ENCODE measurements at regions not wholly inside any gene's neighbourhood (a gene's known extent, or its start where the extent isn't known, plus 50 kb on each side); places are given as distances from the start of the nearest gene placed in this dataset.

DNA sequence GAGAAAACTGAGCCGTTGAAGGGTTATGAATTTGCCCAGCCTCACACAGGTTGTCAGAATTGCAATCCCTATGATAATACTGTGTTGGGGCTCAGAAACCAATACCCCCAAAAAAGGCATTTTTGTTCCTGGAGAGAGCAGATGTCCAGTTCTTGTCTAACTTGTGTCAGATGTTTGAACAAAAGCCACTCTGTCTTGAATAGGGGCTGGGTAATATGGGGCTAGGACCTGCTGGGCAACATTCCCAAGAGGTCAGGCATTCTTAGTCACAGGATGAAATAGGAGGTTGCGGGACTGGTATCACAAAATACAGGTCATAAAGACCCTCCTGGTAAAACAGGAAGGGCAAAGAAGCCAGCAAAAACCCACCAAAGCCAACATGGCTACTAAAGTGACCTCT is 482.1 kb downstream of the IPMK start:
- Histone ChIP-seq H3K9ac (ENCODE audit: low read length) (no peak overlapping the region), H3K4me1 (ENCODE audit: control insufficient read depth, insufficient read depth, low read length) (no peaks in the 10 kb centered on the region)

DNA sequence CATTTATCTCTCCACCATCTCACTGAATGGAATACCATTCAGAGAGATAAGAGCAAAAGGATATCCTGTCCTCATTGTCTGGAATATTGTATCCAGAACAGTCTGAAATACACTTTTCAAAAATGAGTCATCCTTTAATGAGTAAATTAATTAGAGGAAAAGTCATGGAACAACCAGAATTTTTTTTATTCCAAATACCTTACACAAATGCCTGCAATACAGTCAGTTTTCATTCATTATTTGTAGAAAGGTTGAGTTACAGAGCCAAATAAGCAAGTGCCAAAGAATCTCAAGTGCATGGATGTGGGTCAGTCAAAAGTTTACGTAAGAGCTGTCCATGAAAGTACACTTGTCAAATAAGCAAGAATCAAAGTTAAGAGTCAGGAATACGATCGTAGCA is 482.6 kb downstream of the IPMK start:
- no peaks in the 10 kb centered on the region for H3K27me3 ChIP-seq (ENCODE audit: control insufficient read depth, insufficient read depth, low read length)
- no peak overlapping the region for H3K27ac ChIP-seq (ENCODE audit: low read depth, low read length)
- H3K4me1 ChIP-seq (ENCODE audit: control insufficient read depth, insufficient read depth, low read length) = no peaks in the 10 kb centered on the region
- no peak overlapping the region for H3K4me3 ChIP-seq (ENCODE audit: low read length)
- no peak overlapping the region for H3K9ac ChIP-seq (ENCODE audit: low read length)
- no peaks in the 10 kb centered on the region for H3K36me3 ChIP-seq (ENCODE audit: control insufficient read depth, insufficient read depth, low read length)

More for the DNA sequence above, 482.1 kb downstream of the IPMK start:
- H3K27me3 ChIP-seq (ENCODE audit: control insufficient read depth, insufficient read depth, low read length) = no peaks in the 10 kb centered on the region
- no peaks in the 10 kb centered on the region for H3K36me3 ChIP-seq (ENCODE audit: control insufficient read depth, insufficient read depth, low read length)
- no peak overlapping the region for H3K4me3 ChIP-seq (ENCODE audit: low read length)
- no peak overlapping the region for H3K27ac ChIP-seq (ENCODE audit: low read depth, low read length)

DNA sequence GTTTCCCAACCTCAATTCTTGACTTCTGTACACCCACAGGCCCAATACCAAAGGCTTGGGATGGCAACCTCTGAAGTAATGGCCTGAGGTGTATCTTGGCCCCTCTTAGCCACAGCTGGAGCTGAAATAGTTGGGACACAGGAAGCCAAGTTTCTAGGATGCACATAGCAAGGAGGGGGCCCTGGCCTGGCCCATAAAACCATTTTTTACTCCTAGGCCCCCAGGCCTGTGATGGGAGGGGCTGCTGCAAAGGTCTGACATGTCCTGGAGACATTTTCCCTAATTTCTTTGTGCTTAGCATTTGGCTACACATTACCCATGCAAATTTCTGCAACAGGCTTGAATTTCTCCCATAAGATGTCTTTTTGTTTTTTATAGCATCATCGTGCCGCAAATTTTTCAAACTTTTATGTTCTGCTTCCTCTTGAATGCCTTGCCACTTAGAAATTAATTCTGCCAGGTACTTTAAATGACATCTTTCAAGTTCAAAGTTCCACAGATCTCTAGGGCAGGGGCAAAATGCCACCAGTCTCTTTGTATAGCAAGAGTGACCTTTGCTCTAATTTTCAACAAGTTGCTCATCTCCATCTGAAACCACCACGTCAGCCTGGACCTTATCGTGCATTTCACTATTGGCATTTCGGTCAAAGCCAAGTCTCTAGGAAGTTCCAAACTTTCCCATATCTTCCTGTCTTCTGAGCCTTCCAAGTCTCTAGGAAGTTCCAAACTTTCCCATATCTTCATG is 490.8 kb downstream of the IPMK start:
- no peak overlapping the region for H3K4me3 ChIP-seq (ENCODE audit: low read length)
- no peaks in the 10 kb centered on the region for H3K4me1 ChIP-seq (ENCODE audit: control insufficient read depth, insufficient read depth, low read length)
- H3K27me3 ChIP-seq (ENCODE audit: control insufficient read depth, insufficient read depth, low read length) = no peaks in the 10 kb centered on the region
- H3K27ac ChIP-seq (ENCODE audit: low read depth, low read length) = no peak overlapping the region
- no peak overlapping the region for H3K9ac ChIP-seq (ENCODE audit: low read length)
- H3K36me3 ChIP-seq (ENCODE audit: control insufficient read depth, insufficient read depth, low read length) = no peaks in the 10 kb centered on the region

GRCh38 chr10:57775250-57775649 is 492.4 kb downstream of the IPMK start:
- Histone ChIP-seq H3K4me1 (ENCODE audit: control insufficient read depth, insufficient read depth, low read length) (no peaks in the 10 kb centered on the region), H3K27ac (ENCODE audit: low read depth, low read length) (no peak overlapping the region), H3K27me3 (ENCODE audit: control insufficient read depth, insufficient read depth, low read length) (no peaks in the 10 kb centered on the region), H3K4me3 (ENCODE audit: low read length) (no peak overlapping the region), H3K36me3 (ENCODE audit: control insufficient read depth, insufficient read depth, low read length) (no peaks in the 10 kb centered on the region), H3K9ac (ENCODE audit: low read length) (no peak overlapping the region)

- Histone ChIP-seq H3K9ac (ENCODE audit: low read length) (no peak overlapping the region), H3K36me3 (ENCODE audit: control insufficient read depth, insufficient read depth, low read length) (no peaks in the 10 kb centered on the region), H3K27me3 (ENCODE audit: control insufficient read depth, insufficient read depth, low read length) (no peaks in the 10 kb centered on the region), H3K4me3 (ENCODE audit: low read length) (no peak overlapping the region), H3K4me1 (ENCODE audit: control insufficient read depth, insufficient read depth, low read length) (no peaks in the 10 kb centered on the region), H3K27ac (ENCODE audit: low read depth, low read length) (no peak overlapping the region)
These were observed 498.4 kb downstream of the IPMK start for GRCh38 chr10:57769298-57769697.

- H3K4me1 ChIP-seq (ENCODE audit: control insufficient read depth, insufficient read depth, low read length) = no peaks in the 10 kb centered on the region
- no peaks in the 10 kb centered on the region for H3K36me3 ChIP-seq (ENCODE audit: control insufficient read depth, insufficient read depth, low read length)
- no peak overlapping the region for H3K4me3 ChIP-seq (ENCODE audit: low read length)
- no peak overlapping the region for H3K9ac ChIP-seq (ENCODE audit: low read length)
- no peak overlapping the region for H3K27ac ChIP-seq (ENCODE audit: low read depth, low read length)
- no peaks in the 10 kb centered on the region for H3K27me3 ChIP-seq (ENCODE audit: control insufficient read depth, insufficient read depth, low read length)
These were observed 507.9 kb downstream of the IPMK start for GRCh38 chr10:57759777-57760176.

DNA sequence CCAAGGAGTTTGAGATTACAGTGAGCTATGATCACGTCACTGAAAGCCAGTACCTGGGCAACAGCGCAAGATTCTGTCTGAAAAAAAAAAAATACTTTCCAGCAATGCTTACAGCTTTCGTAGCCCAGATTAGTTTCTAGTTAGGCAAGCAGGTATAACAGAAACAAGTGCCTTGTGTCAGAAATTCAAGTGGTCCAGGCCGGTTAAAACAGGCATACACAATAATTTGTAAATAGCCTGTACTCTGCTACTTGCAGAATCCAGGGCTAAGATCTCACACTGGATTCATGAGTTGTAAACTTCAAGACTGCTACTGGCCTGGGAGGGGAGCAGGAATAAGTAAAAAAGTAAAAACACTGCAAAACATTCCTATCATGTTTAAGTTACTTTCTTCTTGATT is 512.9 kb downstream of the IPMK start:
- no peak overlapping the region for H3K27ac ChIP-seq (ENCODE audit: low read depth, low read length)
- H3K9ac ChIP-seq (ENCODE audit: low read length) = no peak overlapping the region
- no peaks in the 10 kb centered on the region for H3K27me3 ChIP-seq (ENCODE audit: control insufficient read depth, insufficient read depth, low read length)
- H3K4me1 ChIP-seq (ENCODE audit: control insufficient read depth, insufficient read depth, low read length) = no peaks in the 10 kb centered on the region
- H3K36me3 ChIP-seq (ENCODE audit: control insufficient read depth, insufficient read depth, low read length) = no peaks in the 10 kb centered on the region
- no peak overlapping the region for H3K4me3 ChIP-seq (ENCODE audit: low read length)

DNA sequence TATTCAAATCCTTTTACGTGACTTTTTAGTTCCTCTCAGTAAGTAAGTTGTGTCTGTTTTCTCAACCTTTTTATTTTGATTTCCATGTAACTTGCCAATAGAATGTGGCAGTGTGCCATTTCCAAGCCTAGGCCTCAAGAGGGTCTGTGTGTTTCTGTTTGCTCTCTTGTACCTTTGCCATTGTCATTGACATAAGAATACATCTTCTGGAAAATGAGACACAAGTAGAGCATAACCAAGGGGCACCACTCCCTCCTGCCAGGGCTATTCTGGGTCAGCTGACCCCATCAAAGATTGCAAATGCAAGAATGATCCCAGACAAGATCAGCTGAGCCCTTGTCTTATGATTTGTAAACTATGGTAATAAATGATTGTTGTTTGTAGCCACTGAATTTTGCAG is 524.0 kb downstream of the IPMK start:
- no peaks in the 10 kb centered on the region for H3K27me3 ChIP-seq (ENCODE audit: control insufficient read depth, insufficient read depth, low read length)
- no peak overlapping the region for H3K9ac ChIP-seq (ENCODE audit: low read length)
- H3K27ac ChIP-seq (ENCODE audit: low read depth, low read length) = no peak overlapping the region
- no peaks in the 10 kb centered on the region for H3K36me3 ChIP-seq (ENCODE audit: control insufficient read depth, insufficient read depth, low read length)
- no peak overlapping the region for H3K4me3 ChIP-seq (ENCODE audit: low read length)
- H3K4me1 ChIP-seq (ENCODE audit: control insufficient read depth, insufficient read depth, low read length) = no peaks in the 10 kb centered on the region

DNA sequence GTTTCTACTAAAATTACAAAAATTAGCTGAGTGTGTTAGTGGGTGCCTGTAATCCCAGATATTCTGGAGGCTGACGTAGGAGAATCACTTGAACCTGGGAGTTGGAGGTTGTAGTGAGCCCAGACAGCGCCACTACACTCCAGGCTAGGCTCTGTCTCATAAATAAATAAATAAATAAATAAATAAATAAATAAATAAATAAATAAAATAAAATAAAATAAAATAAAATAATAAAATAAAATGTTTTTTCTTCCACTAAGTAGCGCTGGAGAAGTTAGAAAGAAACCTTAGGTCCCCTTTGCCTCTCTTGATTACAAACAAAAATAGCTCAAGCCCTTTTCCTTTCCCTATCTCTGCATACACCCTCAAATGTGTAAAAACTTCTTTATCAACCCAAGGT is 525.9 kb downstream of the IPMK start:
- Histone ChIP-seq H3K27ac (ENCODE audit: low read depth, low read length) (no peak overlapping the region), H3K4me3 (ENCODE audit: low read length) (no peak overlapping the region), H3K4me1 (ENCODE audit: control insufficient read depth, insufficient read depth, low read length) (no peaks in the 10 kb centered on the region), H3K27me3 (ENCODE audit: control insufficient read depth, insufficient read depth, low read length) (no peaks in the 10 kb centered on the region), H3K36me3 (ENCODE audit: control insufficient read depth, insufficient read depth, low read length) (no peaks in the 10 kb centered on the region), H3K9ac (ENCODE audit: low read length) (no peak overlapping the region)

DNA sequence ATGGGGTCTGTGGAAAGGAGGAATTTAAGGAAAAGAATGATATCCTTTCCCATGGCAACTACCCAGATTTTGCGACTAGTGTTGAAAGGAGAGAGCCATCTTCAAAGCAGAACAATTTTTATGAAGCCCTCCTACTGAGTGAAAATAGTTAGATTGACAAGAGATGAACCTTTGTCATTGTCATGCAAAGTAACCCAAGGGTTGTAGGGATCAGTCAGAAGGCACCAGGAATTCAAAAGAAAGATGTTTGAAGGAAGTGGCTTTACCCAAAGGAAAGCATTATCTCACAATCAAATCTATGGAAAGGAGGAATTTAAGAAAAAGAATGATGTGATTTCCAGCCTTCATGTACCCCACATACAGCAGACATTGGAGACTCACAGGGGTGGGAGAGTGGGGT is 544.4 kb downstream of the IPMK start:
- Histone ChIP-seq H3K4me1 (ENCODE audit: control insufficient read depth, insufficient read depth, low read length) (no peaks in the 10 kb centered on the region), H3K27me3 (ENCODE audit: control insufficient read depth, insufficient read depth, low read length) (no peaks in the 10 kb centered on the region), H3K27ac (ENCODE audit: low read depth, low read length) (no peak overlapping the region), H3K4me3 (ENCODE audit: low read length) (no peak overlapping the region), H3K36me3 (ENCODE audit: control insufficient read depth, insufficient read depth, low read length) (no peaks in the 10 kb centered on the region), H3K9ac (ENCODE audit: low read length) (no peak overlapping the region)

GRCh38 chr10:57716884-57717283 is 550.8 kb downstream of the IPMK start:
- Histone ChIP-seq H3K4me3 (ENCODE audit: low read length) (no peak overlapping the region), H3K27me3 (ENCODE audit: control insufficient read depth, insufficient read depth, low read length) (no peaks in the 10 kb centered on the region), H3K36me3 (ENCODE audit: control insufficient read depth, insufficient read depth, low read length) (no peaks in the 10 kb centered on the region), H3K27ac (ENCODE audit: low read depth, low read length) (no peak overlapping the region), H3K9ac (ENCODE audit: low read length) (no peak overlapping the region), H3K4me1 (ENCODE audit: control insufficient read depth, insufficient read depth, low read length) (no peaks in the 10 kb centered on the region)

DNA sequence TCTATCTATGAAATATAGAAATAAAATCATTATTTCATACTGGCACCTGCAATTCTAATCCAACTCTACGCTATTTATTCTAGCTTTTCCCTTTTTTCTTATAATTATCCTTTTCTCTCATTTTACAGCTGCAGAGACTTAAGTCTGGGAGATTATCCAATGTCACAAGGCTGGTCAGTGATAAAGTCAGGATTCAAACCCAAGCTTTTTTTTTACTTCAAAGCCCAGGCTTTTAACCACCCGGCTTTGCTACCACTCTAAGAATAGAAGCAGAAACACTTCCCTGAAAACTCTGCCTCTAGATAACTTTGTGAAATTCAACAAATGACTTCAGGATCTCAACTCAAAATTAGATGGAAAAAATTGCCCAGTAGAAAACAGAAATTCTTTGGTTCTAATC is 552.5 kb downstream of the IPMK start:
- no peaks in the 10 kb centered on the region for H3K36me3 ChIP-seq (ENCODE audit: control insufficient read depth, insufficient read depth, low read length)
- no peaks in the 10 kb centered on the region for H3K27me3 ChIP-seq (ENCODE audit: control insufficient read depth, insufficient read depth, low read length)
- no peak overlapping the region for H3K27ac ChIP-seq (ENCODE audit: low read depth, low read length)
- H3K4me3 ChIP-seq (ENCODE audit: low read length) = no peak overlapping the region
- no peak overlapping the region for H3K9ac ChIP-seq (ENCODE audit: low read length)
- H3K4me1 ChIP-seq (ENCODE audit: control insufficient read depth, insufficient read depth, low read length) = no peaks in the 10 kb centered on the region

DNA sequence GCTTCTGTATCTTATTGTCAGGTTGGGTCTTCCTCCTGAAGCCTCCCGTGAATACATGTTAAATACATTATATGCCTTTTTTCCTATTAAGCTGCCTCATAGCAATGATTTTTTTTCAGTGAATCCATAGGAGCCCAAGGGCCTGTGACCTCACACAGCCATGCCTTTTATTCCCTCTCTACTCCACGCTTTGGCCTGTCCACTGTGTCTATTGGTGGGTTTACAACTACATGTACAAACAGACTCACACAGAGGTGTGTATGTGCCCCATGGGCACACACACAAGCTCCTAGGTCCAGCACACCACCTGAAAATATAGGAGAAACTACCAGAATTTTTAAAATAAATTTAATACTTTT is 560.4 kb downstream of the IPMK start:
- H3K4me3 ChIP-seq (ENCODE audit: low read length) = no peak overlapping the region
- no peaks in the 10 kb centered on the region for H3K27me3 ChIP-seq (ENCODE audit: control insufficient read depth, insufficient read depth, low read length)
- no peak overlapping the region for H3K9ac ChIP-seq (ENCODE audit: low read length)
- no peaks in the 10 kb centered on the region for H3K4me1 ChIP-seq (ENCODE audit: control insufficient read depth, insufficient read depth, low read length)
- no peak overlapping the region for H3K27ac ChIP-seq (ENCODE audit: low read depth, low read length)
- no peaks in the 10 kb centered on the region for H3K36me3 ChIP-seq (ENCODE audit: control insufficient read depth, insufficient read depth, low read length)

All from rectal smooth muscle tissue (tissue), 1 donor.